NB4 (cell line): ENCODE measurements at regions not wholly inside any gene's neighbourhood (a gene's known extent, or its start where the extent isn't known, plus 50 kb on each side); places are given as distances from the start of the nearest gene placed in this dataset.

Source experiments
- MAX ChIP-seq: IDR thresholded peaks from 2 replicates; pipeline ENCODE4 v1.6.1; 2011; ENCODE audit warnings: low read depth, low read length
- POLR2A ChIP-seq: IDR thresholded peaks from 2 replicates; pipeline ENCODE4 v1.6.1; 2011; ENCODE audit warnings: mild to moderate bottlenecking; ENCODE audit not compliant: insufficient read length; ENCODE audit errors: extremely low read depth
- TF ChIP-seq, protein P1 (sequence below): IDR thresholded peaks from one replicate; pipeline ENCODE4 v1.5.1; 2012; ENCODE audit warnings: low read depth, low read length

DNA sequence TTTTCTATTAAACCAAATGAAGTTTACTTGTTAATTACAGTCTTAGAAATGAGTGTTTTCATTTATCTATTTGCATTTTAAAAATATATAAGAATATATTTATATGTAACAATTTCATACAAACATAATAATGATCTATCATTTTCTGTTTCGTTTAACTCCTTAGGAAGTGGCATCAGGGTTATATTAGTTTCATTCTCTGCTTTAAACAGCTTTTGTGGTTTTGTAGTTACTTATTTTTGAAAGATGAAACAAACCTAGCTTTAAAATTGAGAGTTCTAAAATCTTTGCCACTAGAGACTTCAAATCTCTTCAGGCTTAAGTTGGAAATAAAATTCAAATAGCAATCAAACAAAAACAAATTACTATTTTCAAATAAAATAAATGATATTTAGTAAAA is 2110.6 kb downstream of the MRPL39 start:
- TF ChIP-seq, protein P1, sequence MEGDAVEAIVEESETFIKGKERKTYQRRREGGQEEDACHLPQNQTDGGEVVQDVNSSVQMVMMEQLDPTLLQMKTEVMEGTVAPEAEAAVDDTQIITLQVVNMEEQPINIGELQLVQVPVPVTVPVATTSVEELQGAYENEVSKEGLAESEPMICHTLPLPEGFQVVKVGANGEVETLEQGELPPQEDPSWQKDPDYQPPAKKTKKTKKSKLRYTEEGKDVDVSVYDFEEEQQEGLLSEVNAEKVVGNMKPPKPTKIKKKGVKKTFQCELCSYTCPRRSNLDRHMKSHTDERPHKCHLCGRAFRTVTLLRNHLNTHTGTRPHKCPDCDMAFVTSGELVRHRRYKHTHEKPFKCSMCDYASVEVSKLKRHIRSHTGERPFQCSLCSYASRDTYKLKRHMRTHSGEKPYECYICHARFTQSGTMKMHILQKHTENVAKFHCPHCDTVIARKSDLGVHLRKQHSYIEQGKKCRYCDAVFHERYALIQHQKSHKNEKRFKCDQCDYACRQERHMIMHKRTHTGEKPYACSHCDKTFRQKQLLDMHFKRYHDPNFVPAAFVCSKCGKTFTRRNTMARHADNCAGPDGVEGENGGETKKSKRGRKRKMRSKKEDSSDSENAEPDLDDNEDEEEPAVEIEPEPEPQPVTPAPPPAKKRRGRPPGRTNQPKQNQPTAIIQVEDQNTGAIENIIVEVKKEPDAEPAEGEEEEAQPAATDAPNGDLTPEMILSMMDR: no peak
- TF ChIP-seq MAX (no peak), POLR2A (no peak)
